GM23338 (cell line): ENCODE measurements at regions not wholly inside any gene's neighbourhood (a gene's known extent, or its start where the extent isn't known, plus 50 kb on each side); places are given as distances from the start of the nearest gene placed in this dataset.

ENCODE experiments used
- ATAC-seq: fragments of 200-7000 bp; cut with Tn5 transposase; 3 replicates; pipeline ENCODE4 v1.9.1; 2020
- DNase-seq: peaks from one replicate; pipeline ENCODE4 v3.0.0-alpha.2; 2015; ENCODE audit warnings: low spot score
- H2AFZ ChIP-seq: fragments of 200-600 bp; sonication (generic); 2 replicates; pipeline ENCODE4 v1.8.0; 2016; ENCODE audit warnings: antibody characterized with exemption, mild to moderate bottlenecking, moderate library complexity
- H3F3A ChIP-seq: fragments of 200-600 bp; sonication (generic); replicated peaks from 2 replicates; pipeline ENCODE4 v1.8.0; 2017; ENCODE audit warnings: antibody characterized with exemption, mixed run types, low read depth
- H3K27ac ChIP-seq: fragments of 200-600 bp; sonication (generic); 2 replicates; pipeline ENCODE4 v1.6.1; 2016; ENCODE audit warnings: low read depth
- H3K27me3 ChIP-seq: fragments of 200-600 bp; sonication (generic); 2 replicates; pipeline ENCODE4 v1.8.0; 2016; ENCODE audit warnings: mild to moderate bottlenecking, mixed run types, moderate library complexity; ENCODE audit not compliant: insufficient read depth
- H3K36me3 ChIP-seq: fragments of 200-600 bp; sonication (generic); 2 replicates; pipeline ENCODE4 v1.8.0; 2016; ENCODE audit warnings: mild to moderate bottlenecking; ENCODE audit not compliant: insufficient read depth
- H3K4me1 ChIP-seq: fragments of 200-600 bp; sonication (generic); 2 replicates; pipeline ENCODE4 v1.8.0; 2016; ENCODE audit warnings: mild to moderate bottlenecking, moderate library complexity; ENCODE audit not compliant: insufficient read depth
- H3K4me2 ChIP-seq: fragments of 200-600 bp; sonication (generic); 2 replicates; pipeline ENCODE4 v1.7.1; 2017; ENCODE audit warnings: mixed run types
- H3K4me3 ChIP-seq: fragments of 200-600 bp; sonication (generic); 2 replicates; pipeline ENCODE4 v1.6.1; 2016; ENCODE audit warnings: mixed run types
- H3K79me2 ChIP-seq: fragments of 200-600 bp; sonication (generic); replicated peaks from 2 replicates; pipeline ENCODE4 v1.8.0; 2017; ENCODE audit warnings: mild to moderate bottlenecking; ENCODE audit not compliant: insufficient read depth
- H3K9me2 ChIP-seq: fragments of 200-600 bp; sonication (generic); 2 replicates; pipeline ENCODE4 v1.8.0; 2017; ENCODE audit not compliant: insufficient read depth
- H4K20me1 ChIP-seq: fragments of 200-600 bp; sonication (generic); replicated peaks from 2 replicates; pipeline ENCODE4 v1.8.0; 2017; ENCODE audit warnings: mild to moderate bottlenecking; ENCODE audit not compliant: insufficient read depth
- H3K27ac Mint-ChIP-seq: 2 replicates; pipeline ENCODE4 v1.8.0; 2020; ENCODE audit warnings: inconsistent platforms, mild to moderate bottlenecking, moderate library complexity, mixed read lengths
- H3K27me3 Mint-ChIP-seq: 3 replicates; pipeline ENCODE4 v1.8.0; 2022; ENCODE audit warnings: low read depth, mild to moderate bottlenecking, moderate library complexity, mixed read lengths, inconsistent platforms; ENCODE audit not compliant: insufficient read depth, poor library complexity
- H3K36me3 Mint-ChIP-seq: 3 replicates; pipeline ENCODE4 v1.8.0; 2021; ENCODE audit warnings: low read depth, mild to moderate bottlenecking, inconsistent platforms, moderate library complexity, mixed read lengths
- H3K4me1 Mint-ChIP-seq: 3 replicates; pipeline ENCODE4 v1.8.0; 2020; ENCODE audit warnings: mild to moderate bottlenecking, inconsistent platforms, mixed read lengths
- H3K4me3 Mint-ChIP-seq: 3 replicates; pipeline ENCODE4 v1.8.0; 2021; ENCODE audit warnings: moderate library complexity, mild to moderate bottlenecking, inconsistent platforms, mixed read lengths
- H3K9me3 Mint-ChIP-seq: 3 replicates; pipeline ENCODE4 v1.8.0; 2020; ENCODE audit warnings: moderate library complexity, mild to moderate bottlenecking, inconsistent platforms, mixed read lengths
- CREB1 ChIP-seq: fragments of 250-450 bp; sonication (Bioruptor Pico); IDR thresholded peaks from 2 replicates; pipeline ENCODE4 v1.5.0; 2020; ENCODE audit warnings: low read depth, mild to moderate bottlenecking, moderate library complexity
- CTCF ChIP-seq, 2 experiments: fragments of 200-600 bp in 1 of 2; sonication (generic) in 1 of 2; conservative IDR thresholded peaks; 2 replicates each; pipeline versions ENCODE4 v1.5.1 to v1.6.1; 2016 to 2017; ENCODE audit warnings: antibody characterized with exemption in 2 of 2, low read depth in 2 of 2, mild to moderate bottlenecking in 2 of 2, moderate library complexity in 1 of 2
- ETS1 ChIP-seq: IDR thresholded peaks from 2 replicates; pipeline ENCODE4 v1.6.1; 2016; ENCODE audit warnings: antibody characterized with exemption
- EZH2 ChIP-seq: fragments of 200-600 bp; sonication (generic); IDR thresholded peaks from one replicate; pipeline ENCODE4 v1.8.0; 2017; ENCODE audit warnings: antibody characterized with exemption, mild to moderate bottlenecking, low read depth; ENCODE audit not compliant: unreplicated experiment
- EZH2phosphoT487 ChIP-seq: fragments of 200-600 bp; sonication (generic); IDR thresholded peaks from one replicate; pipeline ENCODE4 v1.8.1; 2018; ENCODE audit warnings: antibody characterized with exemption; ENCODE audit not compliant: unreplicated experiment
- JUNB ChIP-seq: IDR thresholded peaks from one replicate; pipeline ENCODE4 v1.6.1; 2016; ENCODE audit warnings: antibody characterized with exemption; ENCODE audit not compliant: unreplicated experiment
- NANOG ChIP-seq: IDR thresholded peaks from 2 replicates; pipeline ENCODE4 v1.6.1; 2016; ENCODE audit warnings: antibody characterized with exemption, borderline replicate concordance
- POLR2AphosphoS5 ChIP-seq: IDR thresholded peaks from 2 replicates; pipeline ENCODE4 v1.6.1; 2016; ENCODE audit warnings: antibody characterized with exemption, low read depth
- REST ChIP-seq: IDR thresholded peaks from one replicate; pipeline ENCODE4 v1.6.1; 2018; ENCODE audit warnings: antibody characterized with exemption; ENCODE audit not compliant: unreplicated experiment
- STAT1 ChIP-seq: IDR thresholded peaks from one replicate; pipeline ENCODE4 v1.6.1; 2016; ENCODE audit warnings: antibody characterized with exemption; ENCODE audit not compliant: unreplicated experiment
- ZNF114 ChIP-seq: fragments of 250-450 bp; sonication (Bioruptor Pico); IDR thresholded peaks from 2 replicates; pipeline ENCODE4 v1.5.0; 2020; ENCODE audit warnings: mild to moderate bottlenecking, moderate library complexity
- ZNF331 ChIP-seq: fragments of 250-450 bp; sonication (Bioruptor Pico); IDR thresholded peaks from 2 replicates; pipeline ENCODE4 v1.5.0; 2020; ENCODE audit warnings: low read depth, mild to moderate bottlenecking, moderate library complexity
- ZNF462 ChIP-seq: fragments of 250-450 bp; sonication (Bioruptor Pico); IDR thresholded peaks from 2 replicates; pipeline ENCODE4 v1.5.0; 2020; ENCODE audit warnings: mild to moderate bottlenecking, moderate library complexity

GRCh38 chr5:175235251-175235960 lies 208.6 kb downstream of the DRD1 start:
- Mint-ChIP-seq H3K4me1 (no peaks in the 10 kb centered on the region), H3K27me3 (peaks cover 3% of the 10 kb centered on the region), H3K27ac (no peak overlapping the region), H3K36me3 (no peaks in the 10 kb centered on the region), H3K9me3 (no peaks in the 10 kb centered on the region), H3K4me3 (no peak overlapping the region)
- no peak overlapping the region for H3K4me2 ChIP-seq
- H3K27ac ChIP-seq: no peak overlapping the region
- no peaks in the 10 kb centered on the region for H3K27me3 ChIP-seq
- DNase-seq (no peak), ATAC-seq (no peak)
- H3K79me2 ChIP-seq: no peaks in the 10 kb centered on the region
- H2AFZ ChIP-seq: no peak overlapping the region
- TF ChIP-seq POLR2AphosphoS5 (no peak), REST (no peak), NANOG (no peak), STAT1 (no peak), ZNF114 (CRISPR knock-in tag) (no peak), ZNF462 (CRISPR knock-in tag) (no peak), CTCF (conservative IDR thresholded peaks at IDR 0.05; ENCODE audit: low read depth in 2 of 2) (no peak), JUNB (no peak), EZH2 (no peak), ZNF331 (CRISPR knock-in tag) (no peak), CREB1 (CRISPR knock-in tag) (no peak), EZH2phosphoT487 (no peak), ETS1 (no peak)
- no peaks in the 10 kb centered on the region for H4K20me1 ChIP-seq
- H3K4me3 ChIP-seq: no peak overlapping the region
- no peaks in the 10 kb centered on the region for H3K4me1 ChIP-seq
- no peaks in the 10 kb centered on the region for H3K9me2 ChIP-seq
- no peaks in the 10 kb centered on the region for H3F3A ChIP-seq
- no peaks in the 10 kb centered on the region for H3K36me3 ChIP-seq
